GM18870 (cell line): ENCODE measurements at regions not wholly inside any gene's neighbourhood (a gene's known extent, or its start where the extent isn't known, plus 50 kb on each side); places are given as distances from the start of the nearest gene placed in this dataset.
"Not testable (repeated sequence)": the region's sequence is repeated elsewhere in the genome, so short reads cannot be mapped to it uniquely, and the experiment has no call there.

Experiments used
- ATAC-seq: cut with Tn5 transposase; IDR thresholded peaks from one replicate; pipeline ENCODE4 v1.9.1; 2021; ENCODE audit warnings: moderate library complexity; ENCODE audit not compliant: unreplicated experiment

GRCh38 chr17:46460129-46460528, 52.1 kb upstream of the LRRC37A2 start:
- not testable (repeated sequence) for ATAC-seq

- not testable (repeated sequence) for ATAC-seq
Observed at GRCh38 chr17:46455069-46455468, 57.2 kb upstream of the LRRC37A2 start.

- not testable (repeated sequence) for ATAC-seq
Observed at GRCh38 chr17:46454572-46454971, 57.7 kb upstream of the LRRC37A2 start.

GRCh38 chr17:46453077-46453476, 59.2 kb upstream of the LRRC37A2 start:
- not testable (repeated sequence) for ATAC-seq

- ATAC-seq, result not testable (repeated sequence)
Observed at GRCh38 chr17:46445849-46446248, 66.4 kb upstream of the LRRC37A2 start.

GRCh38 chr17:46445411-46445810, 66.9 kb upstream of the LRRC37A2 start:
- ATAC-seq, result not testable (repeated sequence)

GRCh38 chr17:46442153-46442552, 70.1 kb upstream of the LRRC37A2 start:
- ATAC-seq, result not testable (repeated sequence)

GRCh38 chr17:46440665-46441064, 71.6 kb upstream of the LRRC37A2 start:
- ATAC-seq, result not testable (repeated sequence)

- not testable (repeated sequence) for ATAC-seq
Observed at GRCh38 chr17:46434450-46435062, 73.0 kb upstream of the ARL17B start.

- not testable (repeated sequence) for ATAC-seq
Observed at GRCh38 chr17:46430300-46430699, 68.7 kb upstream of the ARL17B start.

GRCh38 chr17:46429675-46430074, 68.1 kb upstream of the ARL17B start:
- not testable (repeated sequence) for ATAC-seq

GRCh38 chr17:46424187-46424884, 62.8 kb upstream of the ARL17B start:
- ATAC-seq, result not testable (repeated sequence)

- ATAC-seq, result not testable (repeated sequence)
Observed at GRCh38 chr17:46417907-46418306, 56.3 kb upstream of the ARL17B start.

GRCh38 chr17:46417261-46417660, 55.7 kb upstream of the ARL17B start:
- not testable (repeated sequence) for ATAC-seq

GRCh38 chr17:46414559-46414958, 53.0 kb upstream of the ARL17B start:
- ATAC-seq, result not testable (repeated sequence)

- ATAC-seq, result not testable (repeated sequence)
Observed at GRCh38 chr17:46412156-46412555, 50.6 kb upstream of the ARL17B start.

GRCh38 chr17:46411172-46411852, 49.7 kb upstream of the ARL17B start:
- ATAC-seq, result peak; percentile 43
